ENCODE measurements at regions not wholly inside any gene's neighbourhood (a gene's known extent, or its start where the extent isn't known, plus 50 kb on each side); places are given as distances from the start of the nearest gene placed in this dataset.
"Not testable (repeated sequence)": the region's sequence is repeated elsewhere in the genome, so short reads cannot be mapped to it uniquely, and the experiment has no call there.

DNA sequence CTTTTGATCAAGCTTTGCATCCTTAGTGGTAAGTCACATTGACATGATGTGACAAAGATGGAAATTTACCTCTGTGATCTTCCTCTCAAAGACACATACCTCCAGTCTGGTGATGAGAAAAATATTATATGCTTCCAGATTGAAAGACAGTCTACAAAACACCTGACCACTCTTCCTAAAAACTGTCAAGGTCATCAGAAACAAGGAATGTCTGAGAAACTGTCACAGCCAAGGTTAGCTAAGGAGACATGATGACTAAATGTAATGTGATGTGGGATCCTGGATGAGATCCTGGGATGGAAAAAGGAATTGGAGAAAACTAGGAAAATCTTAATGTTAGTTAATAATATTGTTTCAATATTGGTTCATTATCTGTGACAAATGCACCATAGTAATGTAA is 226.6 kb upstream of the ST6GAL2 start:
- ATAC-seq, result no peak

DNA sequence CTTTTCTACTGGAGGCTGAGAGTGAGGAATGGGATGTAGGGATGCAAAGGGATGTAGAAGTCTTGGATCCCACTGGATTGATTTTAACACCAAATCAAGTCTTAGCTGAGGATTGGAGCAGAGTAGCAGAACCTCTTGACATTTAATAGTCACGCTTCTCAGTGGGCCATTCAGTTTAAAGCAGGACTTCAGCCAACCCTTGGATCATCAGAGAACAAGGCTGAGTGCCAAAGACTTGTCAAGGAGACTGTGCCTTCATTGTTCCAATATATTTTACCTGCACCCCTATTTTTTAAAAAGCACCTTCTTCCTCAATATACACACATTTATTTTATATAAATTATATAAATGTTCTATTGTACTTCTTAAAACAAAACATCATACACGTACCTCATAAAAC is 242.4 kb upstream of the ST6GAL2 start:
- no peak for ATAC-seq

DNA sequence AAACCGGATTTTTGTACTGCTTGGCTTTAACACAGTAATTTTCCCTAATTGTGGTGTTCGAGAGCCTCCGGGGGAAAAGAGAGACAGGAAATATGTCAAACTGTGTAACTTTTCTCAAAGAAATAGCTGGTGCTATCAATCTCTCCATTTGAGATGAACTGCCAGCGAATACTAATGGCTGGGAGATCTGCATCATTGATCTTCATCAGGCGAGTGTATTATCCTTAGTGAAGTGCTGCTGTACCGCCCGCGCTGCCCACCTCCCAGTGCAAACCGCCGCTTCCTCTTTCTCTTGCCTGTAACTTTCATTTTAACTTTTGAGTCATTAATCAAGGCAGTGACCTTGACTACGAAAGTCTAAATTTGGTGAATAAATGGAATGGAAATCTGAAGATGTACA is 246.1 kb upstream of the ST6GAL2 start:
- no peak for ATAC-seq

DNA sequence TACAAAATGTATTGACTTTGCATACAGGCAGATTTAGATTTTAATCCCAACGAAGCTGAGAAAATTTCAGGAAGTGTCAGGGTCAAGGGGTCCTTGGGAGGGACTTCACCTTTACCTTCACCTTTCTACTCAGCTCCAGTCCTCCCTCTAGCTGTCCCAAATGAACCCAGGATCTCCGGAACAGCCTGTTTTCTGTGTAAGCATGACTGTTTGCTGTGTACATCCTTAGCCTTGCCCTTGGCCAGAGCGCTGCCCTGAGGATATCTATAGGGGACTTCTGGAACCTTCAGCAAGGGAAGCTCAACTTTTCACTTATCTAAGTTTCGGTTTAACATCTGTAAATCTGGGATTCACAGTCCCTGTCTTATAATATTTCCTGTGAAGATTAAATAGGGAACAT is 246.8 kb upstream of the ST6GAL2 start:
- no peak for ATAC-seq

DNA sequence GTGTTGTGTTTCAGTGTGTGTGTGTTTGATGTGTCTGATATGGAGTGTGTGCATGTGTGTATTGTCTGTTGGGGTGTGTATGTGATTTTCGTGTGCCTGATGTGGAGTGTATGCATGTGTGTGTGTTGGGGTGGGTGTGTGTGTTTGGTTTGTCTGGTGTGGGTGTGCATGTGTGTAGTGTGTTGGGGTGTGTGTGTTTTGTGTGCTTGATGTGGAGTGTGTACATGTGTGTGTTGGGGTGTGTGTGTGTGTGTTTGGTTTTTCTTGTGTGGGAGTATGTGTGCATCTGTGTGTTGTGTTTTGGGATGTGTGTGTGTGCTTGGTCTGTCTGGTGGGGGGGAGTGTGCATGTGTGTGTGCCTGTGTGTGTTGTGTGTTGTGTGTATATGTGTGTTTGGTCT is 247.4 kb upstream of the ST6GAL2 start:
- ATAC-seq, result no peak

DNA sequence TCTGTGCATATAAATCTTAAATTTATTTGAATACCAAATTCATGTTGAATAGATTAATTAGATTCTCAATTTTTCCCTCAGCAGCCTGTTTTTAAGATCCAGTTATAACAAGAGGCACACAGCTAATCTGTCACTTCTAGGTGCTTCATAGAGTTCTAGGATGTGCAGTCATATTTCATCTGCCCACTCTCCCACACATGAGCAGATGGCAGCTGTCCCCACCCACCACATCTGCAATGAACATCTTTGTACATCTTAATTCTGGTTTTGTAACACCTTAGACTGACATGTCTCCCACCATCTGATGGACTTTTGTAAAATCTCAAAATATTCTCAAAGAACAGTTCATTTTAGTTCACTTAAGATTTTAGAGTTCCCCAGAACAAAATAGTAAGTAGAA is 250.8 kb upstream of the ST6GAL2 start:
- no peak for ATAC-seq

DNA sequence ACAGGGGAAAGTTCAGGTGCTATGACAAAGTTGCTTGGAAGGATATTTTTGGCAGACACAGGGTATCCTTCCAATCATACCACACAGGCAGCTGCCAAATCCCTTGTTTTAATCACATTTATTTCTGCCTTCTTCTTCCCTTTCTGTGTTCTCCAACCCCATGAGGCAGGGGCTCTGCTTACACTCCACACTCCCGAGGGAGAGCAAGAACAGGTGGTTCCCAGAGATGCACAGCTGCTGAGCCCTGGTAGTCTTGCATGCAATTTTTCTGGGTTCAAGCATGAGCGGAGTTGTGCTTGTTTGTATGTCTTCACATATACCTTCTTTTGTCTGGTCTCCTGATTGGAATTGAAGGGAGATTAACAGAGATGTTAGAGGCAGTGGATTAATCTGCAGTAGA is 251.7 kb upstream of the ST6GAL2 start:
- ATAC-seq, result no peak

DNA sequence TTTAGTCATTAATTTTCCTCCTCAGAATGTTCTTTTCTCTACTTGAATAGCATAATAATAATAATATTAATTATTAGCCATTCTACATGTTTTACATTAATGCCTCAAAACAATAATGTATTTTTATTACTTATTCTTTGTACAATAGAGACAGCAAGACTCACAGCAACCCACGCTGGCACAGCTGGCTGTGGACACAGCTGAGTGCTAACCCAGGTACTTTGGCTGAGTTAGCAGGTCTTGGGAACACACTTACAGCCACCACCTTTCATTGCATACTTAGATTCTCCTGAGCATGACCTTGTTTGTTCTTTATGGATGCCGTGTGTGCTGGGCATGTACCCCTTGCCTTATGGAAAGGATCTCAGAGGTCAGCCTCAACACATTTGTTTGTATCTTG is 260.2 kb upstream of the ST6GAL2 start:
- ATAC-seq, result no peak

DNA sequence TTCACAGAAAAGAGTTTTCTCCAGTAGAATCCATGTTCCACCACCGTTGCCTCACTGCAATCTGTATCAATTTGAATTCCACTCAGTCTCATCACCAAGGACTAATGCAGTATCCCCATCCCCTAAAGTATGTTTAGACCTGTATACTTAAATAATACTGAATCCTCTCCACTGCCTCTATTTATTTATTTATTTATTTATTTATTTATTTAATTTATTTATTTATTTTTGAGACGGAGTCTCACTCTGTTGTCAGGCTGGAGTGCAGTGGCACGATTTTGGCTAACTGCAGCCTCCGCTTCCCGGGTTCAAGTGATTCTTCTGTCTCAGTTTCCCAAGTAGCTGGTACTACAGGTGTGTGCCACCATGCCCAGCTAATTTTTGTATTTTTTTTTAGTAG is 260.7 kb upstream of the ST6GAL2 start:
- ATAC-seq, result not testable (repeated sequence)

DNA sequence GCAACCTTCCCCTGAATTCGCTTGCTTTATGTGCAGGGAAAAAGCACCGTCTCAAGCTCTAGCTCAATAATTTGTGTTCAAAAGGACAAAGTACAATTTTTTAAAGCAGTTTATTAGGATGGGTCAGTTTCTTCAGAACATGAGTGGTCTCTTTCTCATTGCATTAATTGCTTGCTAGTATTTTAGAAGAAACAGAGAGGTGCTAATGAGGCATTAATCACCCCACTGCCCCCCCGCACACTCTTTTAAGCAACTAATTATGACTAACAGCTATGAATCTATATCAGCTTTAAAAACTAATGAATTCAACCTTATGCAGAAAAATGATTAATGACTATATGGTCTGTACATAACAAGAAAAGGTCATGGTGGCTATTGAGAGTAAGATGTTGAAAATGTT is 262.1 kb upstream of the ST6GAL2 start:
- ATAC-seq, result no peak

DNA sequence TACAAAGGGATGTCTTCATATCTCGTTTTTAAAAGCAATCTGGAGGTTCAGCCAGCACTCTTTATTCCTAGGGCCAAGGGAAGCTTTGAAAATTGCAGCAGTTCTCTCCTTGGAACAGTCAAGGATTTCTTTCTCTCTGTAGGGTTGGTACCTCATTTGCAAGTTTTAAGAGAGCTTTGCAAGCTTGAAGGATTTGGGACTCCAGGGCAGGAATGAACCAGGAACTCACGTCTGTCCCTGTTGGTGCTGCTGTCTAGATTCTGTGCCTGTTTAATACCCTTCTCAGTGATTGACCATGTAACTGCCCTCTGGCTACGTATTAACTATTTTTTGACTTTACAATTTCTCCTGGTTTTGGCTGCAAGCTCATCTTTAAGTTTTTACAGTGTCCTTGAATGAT is 262.5 kb upstream of the ST6GAL2 start:
- ATAC-seq, result no peak

DNA sequence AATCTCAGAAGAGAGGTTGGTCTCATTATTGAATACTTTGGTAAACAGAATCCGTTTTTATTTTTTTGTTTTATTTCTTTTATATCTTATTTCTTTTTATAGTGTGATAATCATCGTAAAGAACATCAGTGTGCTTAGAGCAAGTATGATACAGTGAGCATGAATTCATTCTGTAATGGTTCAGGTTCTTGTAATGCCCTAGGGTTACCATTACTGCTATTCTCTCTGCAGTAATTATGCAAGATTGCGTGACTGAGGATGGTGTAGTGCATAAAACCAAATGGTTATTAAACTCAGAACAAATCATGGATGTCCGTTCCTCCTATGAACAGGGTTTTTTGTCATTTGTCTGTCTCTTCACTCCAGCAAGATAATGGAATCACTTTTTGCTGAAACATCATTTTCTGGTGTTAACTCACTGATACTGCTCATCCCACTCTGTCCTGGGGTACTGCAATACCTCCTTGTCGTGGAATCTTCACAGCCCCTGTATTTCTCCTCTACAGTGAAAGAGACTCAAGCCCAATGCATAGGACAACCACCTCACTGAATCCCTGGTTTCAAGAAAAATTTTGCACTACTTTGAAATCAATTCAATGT is 274.8 kb upstream of the ST6GAL2 start:
- ATAC-seq, result no peak

DNA sequence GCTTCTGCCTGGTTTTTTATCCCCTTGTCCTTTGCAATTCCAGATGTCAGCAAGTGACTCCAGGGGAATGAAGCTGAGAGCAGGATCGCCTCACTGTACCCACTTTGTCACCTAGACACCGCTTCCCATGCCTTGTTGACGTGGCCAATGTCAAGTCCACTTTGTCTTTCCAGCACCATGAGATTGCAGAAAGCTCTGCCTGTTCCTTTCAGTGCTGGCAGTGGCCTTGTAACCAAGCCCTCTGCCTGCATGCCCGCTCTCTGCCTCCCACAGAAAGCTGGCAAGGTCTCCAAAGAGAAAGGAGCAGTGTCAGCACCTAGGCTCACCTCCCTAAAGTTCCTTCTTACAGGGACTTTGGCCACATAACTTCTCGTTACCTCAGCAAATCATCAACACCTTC is 282.2 kb upstream of the ST6GAL2 start:
- ATAC-seq, result no peak

DNA sequence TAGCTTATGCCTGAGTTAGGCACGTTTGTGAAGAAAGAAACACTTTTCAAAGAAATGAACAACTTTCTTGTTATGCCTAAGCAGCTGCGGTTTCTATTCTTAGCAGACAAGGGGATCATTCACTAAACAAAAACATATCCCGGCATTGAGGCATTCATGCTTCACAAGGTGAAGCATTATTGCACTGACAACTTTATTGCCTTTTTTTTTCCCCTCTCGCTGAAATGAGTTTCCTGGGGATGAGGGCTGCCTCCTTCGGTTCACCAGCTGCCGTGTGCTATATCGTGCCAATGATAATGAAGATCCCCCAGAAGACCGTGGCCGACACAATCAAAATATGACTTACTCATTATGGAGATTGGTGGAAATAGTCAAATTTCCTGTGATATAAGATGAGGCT is 288.2 kb upstream of the ST6GAL2 start:
- ATAC-seq, result no peak

DNA sequence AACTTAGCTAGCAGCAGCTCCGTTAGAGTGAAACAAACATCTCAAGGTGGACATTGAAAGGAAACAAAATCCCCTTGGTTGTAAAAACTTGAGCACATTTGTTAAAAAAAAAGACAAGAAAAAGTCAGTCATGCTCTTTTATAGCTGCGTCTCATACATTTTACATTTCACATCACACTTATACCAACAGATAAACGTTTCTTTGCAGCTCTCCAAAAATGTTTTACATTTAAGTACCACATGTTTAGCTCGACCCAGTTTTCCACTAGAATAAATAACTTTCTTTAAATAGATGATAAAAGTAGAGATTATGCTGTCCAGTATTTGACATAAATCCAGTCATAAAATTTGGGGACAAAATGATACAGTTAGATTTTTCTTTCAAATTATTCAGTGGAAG is 297.0 kb upstream of the ST6GAL2 start:
- no peak for ATAC-seq

DNA sequence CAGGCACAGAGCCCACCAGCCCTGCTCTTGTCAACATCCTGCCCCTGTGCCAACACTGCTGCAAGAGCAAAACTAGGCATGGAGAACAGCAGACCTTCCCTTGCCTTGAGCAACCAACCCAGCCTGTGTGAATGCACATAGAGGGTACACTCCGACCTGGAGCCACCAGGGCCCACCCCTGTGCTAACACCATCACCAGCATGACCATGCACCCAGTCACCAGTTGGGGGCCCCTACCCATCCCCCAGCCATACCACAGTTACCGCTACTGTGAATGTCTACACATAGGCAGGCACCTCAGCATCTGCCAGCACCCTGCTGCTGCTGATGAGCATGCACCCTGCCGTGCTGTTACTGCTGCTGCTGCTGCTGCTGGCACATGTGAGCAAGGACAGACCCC is 301.9 kb upstream of the ST6GAL2 start:
- ATAC-seq, result no peak

DNA sequence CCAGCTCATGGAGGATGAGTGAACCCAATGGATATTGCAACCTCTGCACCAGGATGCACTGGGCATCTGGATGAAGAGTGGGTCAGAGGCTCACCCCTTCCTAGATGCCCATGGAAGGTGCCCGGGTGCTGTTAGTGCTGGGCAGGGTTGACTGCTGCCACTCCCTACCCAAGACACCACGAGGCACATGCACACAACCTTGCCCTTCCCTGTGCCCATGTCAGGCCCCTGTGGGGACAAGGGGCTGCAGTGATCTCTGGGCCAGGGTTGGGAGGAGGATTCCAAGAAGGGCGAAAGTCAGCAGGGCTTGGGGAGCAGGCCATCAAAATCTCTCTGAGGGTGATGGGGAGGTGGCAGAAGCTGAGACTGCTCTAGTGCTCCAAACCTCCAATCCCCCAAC is 309.7 kb upstream of the ST6GAL2 start:
- no peak for ATAC-seq

DNA sequence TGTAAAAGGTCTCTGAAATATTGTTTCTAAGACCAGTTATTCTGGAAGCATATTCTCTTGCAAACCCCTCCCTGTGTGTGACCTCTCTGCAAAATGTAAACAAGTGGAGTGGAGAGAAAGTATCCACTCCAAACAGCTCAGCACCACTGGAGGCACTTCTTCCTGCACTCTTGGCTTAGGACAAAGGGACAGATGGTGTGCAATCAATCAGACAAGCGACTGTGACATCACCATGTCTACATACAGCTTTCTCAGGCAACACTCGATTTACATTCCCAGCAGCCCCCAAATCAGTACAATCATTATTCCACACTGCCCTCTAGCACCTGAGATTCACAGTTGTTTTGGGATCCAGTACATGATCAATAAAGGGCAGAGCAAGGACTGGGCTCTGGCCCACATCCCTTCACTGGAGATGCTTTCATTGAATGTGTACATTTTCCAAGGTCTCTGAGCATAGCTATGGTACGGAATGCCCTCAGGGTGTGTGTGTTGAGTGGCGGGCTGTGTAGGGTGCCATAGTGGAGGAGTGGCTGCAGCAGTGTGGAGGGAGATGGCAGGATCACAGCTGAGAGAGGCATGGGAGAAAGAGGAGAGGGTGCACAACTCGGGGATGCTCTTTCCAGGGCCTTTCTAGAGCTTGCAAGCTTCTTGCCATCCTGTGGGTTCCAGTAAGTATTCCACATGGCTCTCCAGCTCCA is 311.8 kb upstream of the ST6GAL2 start:
- no peak for ATAC-seq

DNA sequence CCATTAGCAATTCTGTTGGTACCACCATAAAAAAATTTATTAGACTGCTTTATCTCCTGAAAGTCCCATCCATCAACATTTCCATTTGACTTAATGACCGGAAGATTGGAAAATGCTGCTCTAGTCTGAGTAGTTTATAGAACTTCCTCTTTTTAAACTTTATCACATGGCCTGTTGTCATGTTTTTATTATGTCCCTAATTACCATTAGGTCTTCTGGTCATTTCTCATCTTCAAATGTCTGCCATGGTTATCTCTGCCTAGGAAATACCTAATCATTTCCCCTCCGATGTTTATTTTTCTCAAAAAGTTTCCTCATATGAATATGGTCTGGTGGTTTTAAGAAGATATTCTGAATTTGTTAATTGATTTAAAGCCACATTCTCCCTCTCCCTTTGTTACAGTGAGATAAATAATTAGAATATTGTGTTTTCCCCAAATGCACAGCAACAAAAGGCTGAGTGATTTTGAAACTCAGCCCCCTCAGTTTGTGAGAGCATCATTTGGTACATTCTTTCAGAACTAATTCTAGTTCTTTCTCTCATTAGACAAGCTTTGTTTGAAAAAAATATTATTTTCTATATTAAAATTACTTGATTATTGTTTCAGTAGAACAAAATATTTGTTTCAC is 317.1 kb upstream of the ST6GAL2 start:
- no peak for ATAC-seq

DNA sequence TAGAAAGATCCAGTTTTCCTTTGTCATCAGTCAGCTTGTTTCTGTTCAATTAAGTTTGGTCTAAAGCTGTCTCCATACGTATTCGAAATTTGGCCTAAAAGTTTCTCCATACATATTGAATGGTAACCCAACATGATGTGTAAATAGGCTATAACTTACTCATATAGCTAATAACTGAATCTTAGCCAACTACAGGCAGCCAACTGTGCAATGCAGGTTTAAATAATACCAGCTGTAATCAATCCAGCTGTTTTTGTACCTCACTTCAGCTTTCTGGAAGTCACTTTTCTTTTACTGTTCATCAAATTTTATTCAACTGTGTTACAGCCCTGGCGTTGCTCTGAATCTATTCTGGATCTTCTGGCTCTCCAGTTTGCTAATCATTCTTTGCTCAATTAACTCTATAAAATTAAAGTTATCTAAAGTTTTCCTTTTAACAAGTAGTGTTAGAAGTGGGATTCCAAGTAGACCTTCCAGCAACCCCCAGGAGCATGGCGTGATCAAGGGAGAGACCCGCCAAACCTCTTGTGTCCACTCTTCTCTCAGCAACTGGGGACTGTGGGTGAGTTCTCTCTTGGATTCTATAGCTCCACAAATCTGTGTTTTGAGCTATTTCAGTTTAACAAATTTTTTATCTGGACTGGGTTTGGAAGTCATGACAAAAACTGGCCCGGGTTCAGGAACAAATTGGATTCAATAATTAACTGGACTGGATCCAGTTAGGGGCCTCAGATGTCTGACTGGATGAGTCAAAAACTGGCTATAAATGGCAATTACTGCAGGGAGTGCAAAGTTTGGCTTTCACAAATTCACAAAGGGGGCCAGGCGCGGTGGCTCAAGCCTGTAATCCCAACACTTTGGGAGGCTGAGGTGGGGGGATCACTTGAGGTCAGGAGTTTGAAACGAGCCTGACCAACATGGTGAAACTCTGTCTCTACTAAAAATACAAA is 329.7 kb upstream of the ST6GAL2 start:
- no peak for ATAC-seq

DNA sequence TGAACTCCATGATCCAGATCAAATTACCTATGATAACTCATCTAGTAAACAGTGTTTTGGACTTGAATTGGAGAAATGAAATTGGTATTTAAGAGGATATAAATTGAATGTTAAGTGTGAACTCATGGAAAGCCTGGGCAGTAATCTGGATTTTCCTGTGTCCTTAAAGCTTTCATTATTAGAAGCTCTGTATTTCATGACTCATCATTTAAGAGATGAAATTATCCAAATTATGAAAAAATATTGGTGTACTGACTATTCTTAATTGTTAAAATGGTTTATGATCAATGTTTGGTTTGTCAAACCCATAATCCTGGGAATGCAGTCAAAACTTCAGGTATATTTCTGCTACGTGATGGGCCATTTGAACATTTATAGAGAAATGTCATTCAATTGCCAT is 332.2 kb upstream of the ST6GAL2 start:
- ATAC-seq, result no peak

DNA sequence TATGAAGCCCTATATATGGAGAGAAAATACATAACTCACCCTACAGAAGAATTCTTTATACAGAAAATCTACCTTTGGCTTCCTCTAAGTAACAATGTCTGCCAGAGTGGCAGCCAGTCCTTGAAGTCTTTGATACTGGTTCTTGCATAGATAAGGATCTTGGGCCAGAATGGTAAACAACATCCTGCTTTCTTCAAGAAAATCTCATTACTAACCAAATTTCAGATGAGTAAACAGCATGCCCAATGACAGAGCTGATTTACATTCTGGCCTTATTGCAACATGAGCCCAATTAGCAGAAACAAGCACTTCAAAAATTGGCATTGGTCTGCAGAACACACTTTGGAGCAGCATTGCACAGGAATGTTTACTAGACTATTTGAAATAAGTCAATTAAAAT is 336.5 kb upstream of the ST6GAL2 start:
- no peak for ATAC-seq

DNA sequence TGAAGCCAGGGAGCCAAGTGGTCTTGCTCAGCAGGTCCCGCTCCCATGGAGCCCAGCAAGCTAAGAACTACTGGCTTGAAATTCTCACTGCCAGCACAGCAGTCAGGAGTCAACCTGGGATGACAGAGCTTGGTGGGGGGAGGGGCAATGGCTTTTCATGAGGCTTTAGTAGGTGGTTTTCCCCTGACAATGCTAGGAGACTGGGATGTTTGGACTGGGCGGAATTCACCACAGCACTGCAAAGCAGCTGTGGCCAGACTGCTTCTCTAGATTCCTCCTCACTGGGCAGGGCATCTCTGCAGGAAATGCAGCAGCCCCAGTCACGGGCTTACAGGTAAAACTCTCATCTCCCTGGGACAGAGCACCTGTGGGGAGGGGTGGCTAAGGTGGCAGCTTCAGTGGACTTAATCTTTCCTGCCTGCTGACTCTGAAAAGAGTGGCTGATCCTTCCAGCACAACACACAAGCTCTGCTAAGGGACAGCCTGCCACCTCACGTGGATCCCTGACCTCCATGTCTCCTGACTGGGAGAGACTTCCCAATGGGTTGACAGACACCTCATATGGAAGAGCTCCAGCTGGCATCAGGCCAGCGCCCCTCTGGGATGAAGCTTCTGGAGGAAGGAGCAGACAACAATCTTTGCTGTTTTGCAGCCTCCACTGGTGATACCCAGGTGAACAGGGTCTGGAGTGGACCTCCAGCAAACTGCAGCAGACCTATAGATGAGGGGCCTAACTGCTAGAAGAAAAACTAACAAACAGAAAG is 349.7 kb upstream of the ST6GAL2 start:
- no peak for ATAC-seq
